WTC11 (cell line): ENCODE measurements at regions not wholly inside any gene's neighbourhood (a gene's known extent, or its start where the extent isn't known, plus 50 kb on each side); places are given as distances from the start of the nearest gene placed in this dataset.

ENCODE experiments used
- ATAC-seq: fragments of 200-7000 bp; cut with Tn5 transposase; 2 replicates; pipeline ENCODE4 v1.10.0; 2021; ENCODE audit warnings: mild to moderate bottlenecking, moderate library complexity
- CTCF ChIA-PET: fragments of 300-600 bp; sonication (Branson Sonifier 250); formaldehyde crosslinking; loops from one replicate; lab custom pipeline; 2021; ENCODE audit warnings: antibody characterized with exemption; lab: Charles Lee
- POLR2A ChIA-PET: fragments of 350-600 bp; sonication (Branson Sonifier 250); formaldehyde crosslinking; loops from one replicate; lab custom pipeline; 2021; ENCODE audit warnings: antibody characterized with exemption; lab: Charles Lee
- DNase-seq: peaks from one replicate; pipeline ENCODE4 v3.0.0; 2021; ENCODE audit warnings: low spot score
- H3K27ac Mint-ChIP-seq: 2 replicates; pipeline ENCODE4 v1.8.0; 2021; ENCODE audit warnings: mixed read lengths
- H3K27me3 Mint-ChIP-seq: 2 replicates; pipeline ENCODE4 v1.8.0; 2021; ENCODE audit warnings: low read depth, mild to moderate bottlenecking, moderate library complexity, mixed read lengths
- H3K36me3 Mint-ChIP-seq: 2 replicates; pipeline ENCODE4 v1.8.0; 2021; ENCODE audit warnings: mixed read lengths
- H3K4me1 Mint-ChIP-seq: 2 replicates; pipeline ENCODE4 v1.8.0; 2022; ENCODE audit warnings: mixed read lengths
- H3K4me3 Mint-ChIP-seq: 2 replicates; pipeline ENCODE4 v1.8.0; 2021; ENCODE audit warnings: mild to moderate bottlenecking, moderate library complexity, mixed read lengths
- H3K9me3 Mint-ChIP-seq: 2 replicates; pipeline ENCODE4 v1.8.0; 2021; ENCODE audit warnings: mixed read lengths
- ATF1 ChIP-seq: sonication (generic); formaldehyde crosslinking; IDR thresholded peaks from 2 replicates; pipeline ENCODE4 v1.8.1; 2023; ENCODE audit warnings: mild to moderate bottlenecking, moderate library complexity, missing genetic modification reagents
- CREM ChIP-seq: sonication (generic); formaldehyde crosslinking; IDR thresholded peaks from 2 replicates; pipeline ENCODE4 v1.8.1; 2022; ENCODE audit warnings: mild to moderate bottlenecking, missing genetic modification reagents, moderate library complexity
- ELF4 ChIP-seq: sonication (generic); formaldehyde crosslinking; IDR thresholded peaks from 2 replicates; pipeline ENCODE4 v1.8.1; 2022; ENCODE audit warnings: low read depth, mild to moderate bottlenecking, moderate library complexity, missing genetic modification reagents
- ETV6 ChIP-seq: sonication (generic); formaldehyde crosslinking; IDR thresholded peaks from 2 replicates; pipeline ENCODE4 v1.8.1; 2022; ENCODE audit warnings: mild to moderate bottlenecking, missing genetic modification reagents
- FOXJ3 ChIP-seq: sonication (generic); formaldehyde crosslinking; IDR thresholded peaks from 2 replicates; pipeline ENCODE4 v1.9.0; 2021; ENCODE audit warnings: missing genetic modification reagents, mild to moderate bottlenecking, borderline replicate concordance
- FOXP1 ChIP-seq: sonication (generic); formaldehyde crosslinking; IDR thresholded peaks from 2 replicates; pipeline ENCODE4 v1.8.0; 2022; ENCODE audit warnings: missing genetic modification reagents, mild to moderate bottlenecking, moderate library complexity, borderline replicate concordance
- GTF2I ChIP-seq: fragments of 250-450 bp; sonication (Bioruptor Pico); conservative IDR thresholded peaks from 2 replicates; pipeline ENCODE4 v1.4.0; 2021; ENCODE audit warnings: mild to moderate bottlenecking
- NFATC4 ChIP-seq: fragments of 250-450 bp; sonication (Bioruptor Pico); IDR thresholded peaks from 2 replicates; pipeline ENCODE4 v1.9.0; 2021; ENCODE audit warnings: mild to moderate bottlenecking
- NR1H2 ChIP-seq: sonication (generic); formaldehyde crosslinking; IDR thresholded peaks from 2 replicates; pipeline ENCODE4 v1.9.0; 2021; ENCODE audit warnings: mild to moderate bottlenecking, moderate library complexity, missing genetic modification reagents
- NR2C2 ChIP-seq: sonication (generic); formaldehyde crosslinking; IDR thresholded peaks from 2 replicates; pipeline ENCODE4 v1.8.0; 2022; ENCODE audit warnings: mild to moderate bottlenecking, missing genetic modification reagents
- PRRX2 ChIP-seq: fragments of 250-450 bp; sonication (Bioruptor Pico); IDR thresholded peaks from 2 replicates; pipeline ENCODE4 v1.8.0; 2021; ENCODE audit warnings: mild to moderate bottlenecking
- RORB ChIP-seq: fragments of 250-450 bp; sonication (Bioruptor Pico); IDR thresholded peaks from 2 replicates; pipeline ENCODE4 v1.9.0; 2021; ENCODE audit warnings: mild to moderate bottlenecking
- SMAD3 ChIP-seq: sonication (generic); formaldehyde crosslinking; IDR thresholded peaks from 2 replicates; pipeline ENCODE4 v1.8.0; 2022; ENCODE audit warnings: missing genetic modification reagents, mild to moderate bottlenecking, borderline replicate concordance
- SMAD4 ChIP-seq: sonication (generic); formaldehyde crosslinking; IDR thresholded peaks from 2 replicates; pipeline ENCODE4 v1.8.0; 2022; ENCODE audit warnings: mild to moderate bottlenecking, missing genetic modification reagents
- SP1 ChIP-seq: sonication (generic); formaldehyde crosslinking; conservative IDR thresholded peaks from 2 replicates; pipeline ENCODE4 v1.8.1; 2022; ENCODE audit warnings: missing genetic modification reagents
- TEAD4 ChIP-seq: sonication (generic); formaldehyde crosslinking; IDR thresholded peaks from 2 replicates; pipeline ENCODE4 v1.8.0; 2022; ENCODE audit warnings: mild to moderate bottlenecking, missing genetic modification reagents
- TP53 ChIP-seq: sonication (generic); formaldehyde crosslinking; IDR thresholded peaks from 2 replicates; pipeline ENCODE4 v1.8.1; 2023; ENCODE audit warnings: mild to moderate bottlenecking, missing genetic modification reagents
- ZNF232 ChIP-seq: sonication (generic); formaldehyde crosslinking; IDR thresholded peaks from 2 replicates; pipeline ENCODE4 v1.8.0; 2022; ENCODE audit warnings: mild to moderate bottlenecking, missing genetic modification reagents
- ZNF263 ChIP-seq: sonication (generic); formaldehyde crosslinking; IDR thresholded peaks from 2 replicates; pipeline ENCODE4 v1.8.1; 2022; ENCODE audit warnings: low read depth, mild to moderate bottlenecking, moderate library complexity, missing genetic modification reagents
- ZNF396 ChIP-seq: fragments of 250-450 bp; sonication (Bioruptor Pico); IDR thresholded peaks from 2 replicates; pipeline ENCODE4 v1.8.0; 2021; ENCODE audit warnings: mild to moderate bottlenecking, moderate library complexity, borderline replicate concordance
- TF ChIP-seq, protein P1 (sequence below): sonication (generic); formaldehyde crosslinking; IDR thresholded peaks from 2 replicates; pipeline ENCODE4 v1.8.0; 2022; ENCODE audit warnings: mild to moderate bottlenecking, missing genetic modification reagents
- TF ChIP-seq, protein P2 (sequence below): fragments of 250-450 bp; sonication (Bioruptor Pico); IDR thresholded peaks from 2 replicates; pipeline ENCODE4 v1.9.0; 2021; ENCODE audit warnings: mild to moderate bottlenecking
- TF ChIP-seq, protein P3 (sequence below): sonication (generic); formaldehyde crosslinking; IDR thresholded peaks from 2 replicates; pipeline ENCODE4 v1.8.1; 2023; ENCODE audit warnings: mild to moderate bottlenecking, missing genetic modification reagents
- TF ChIP-seq, protein P4 (sequence below): sonication (generic); formaldehyde crosslinking; IDR thresholded peaks from 2 replicates; pipeline ENCODE4 v1.8.1; 2022; ENCODE audit warnings: mild to moderate bottlenecking, moderate library complexity, missing genetic modification reagents
- TF ChIP-seq, protein P5 (sequence below): fragments of 250-450 bp; sonication (Bioruptor Pico); IDR thresholded peaks from 2 replicates; pipeline ENCODE4 v1.9.0; 2021; ENCODE audit warnings: mild to moderate bottlenecking
- TF ChIP-seq, protein P6 (sequence below): sonication (generic); formaldehyde crosslinking; conservative IDR thresholded peaks from 2 replicates; pipeline ENCODE4 v1.8.1; 2022; ENCODE audit warnings: mild to moderate bottlenecking, missing genetic modification reagents

DNA sequence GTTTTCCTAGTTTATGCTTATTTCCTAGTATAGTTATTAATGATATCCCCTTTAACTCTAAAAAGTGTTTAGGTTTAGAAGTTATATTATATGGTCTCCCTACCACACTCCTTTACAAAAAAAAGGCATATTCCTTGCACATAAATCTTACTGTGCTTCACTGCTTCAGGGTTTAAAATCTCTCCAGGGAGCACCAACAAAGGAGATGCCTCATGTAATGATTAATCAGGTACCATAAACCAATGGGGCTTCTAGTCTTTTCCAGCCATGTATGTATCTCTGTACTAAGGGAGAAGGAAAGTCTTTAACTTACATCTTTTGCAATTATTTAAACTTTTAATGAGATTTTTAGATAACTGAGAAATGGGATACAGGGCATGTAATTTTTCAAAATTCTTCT, 91.5 kb upstream of the RBMS3 start:
- Mint-ChIP-seq H3K27ac (no peak overlapping the region), H3K4me1 (no peaks in the 10 kb centered on the region), H3K36me3 (peaks cover 2% of the 10 kb centered on the region; the same call in 1 of the 2 replicates), H3K27me3 (no peaks in the 10 kb centered on the region), H3K9me3 (peaks cover 30% of the 10 kb centered on the region), H3K4me3 (no peak overlapping the region)
- no peak for DNase-seq
- no peak for ATAC-seq
- ChIA-PET POLR2A (no interaction called here), CTCF (no interaction called here)
- TF ChIP-seq FOXP1 (CRISPR knock-in tag) = no peak
- TF ChIP-seq TP53 (CRISPR knock-in tag) = no peak
- TF ChIP-seq, protein P1, sequence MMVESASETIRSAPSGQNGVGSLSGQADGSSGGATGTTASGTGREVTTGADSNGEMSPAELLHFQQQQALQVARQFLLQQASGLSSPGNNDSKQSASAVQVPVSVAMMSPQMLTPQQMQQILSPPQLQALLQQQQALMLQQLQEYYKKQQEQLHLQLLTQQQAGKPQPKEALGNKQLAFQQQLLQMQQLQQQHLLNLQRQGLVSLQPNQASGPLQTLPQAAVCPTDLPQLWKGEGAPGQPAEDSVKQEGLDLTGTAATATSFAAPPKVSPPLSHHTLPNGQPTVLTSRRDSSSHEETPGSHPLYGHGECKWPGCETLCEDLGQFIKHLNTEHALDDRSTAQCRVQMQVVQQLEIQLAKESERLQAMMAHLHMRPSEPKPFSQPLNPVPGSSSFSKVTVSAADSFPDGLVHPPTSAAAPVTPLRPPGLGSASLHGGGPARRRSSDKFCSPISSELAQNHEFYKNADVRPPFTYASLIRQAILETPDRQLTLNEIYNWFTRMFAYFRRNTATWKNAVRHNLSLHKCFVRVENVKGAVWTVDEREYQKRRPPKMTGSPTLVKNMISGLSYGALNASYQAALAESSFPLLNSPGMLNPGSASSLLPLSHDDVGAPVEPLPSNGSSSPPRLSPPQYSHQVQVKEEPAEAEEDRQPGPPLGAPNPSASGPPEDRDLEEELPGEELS (CRISPR knock-in tag) = no peak
- no peak for TF ChIP-seq ZNF396 (CRISPR knock-in tag)
- no peak for TF ChIP-seq SMAD4 (CRISPR knock-in tag)
- no peak for TF ChIP-seq ETV6 (CRISPR knock-in tag)
- TF ChIP-seq ZNF232 (CRISPR knock-in tag) = no peak
- TF ChIP-seq TEAD4 (CRISPR knock-in tag) = no peak
- TF ChIP-seq, protein P2, sequence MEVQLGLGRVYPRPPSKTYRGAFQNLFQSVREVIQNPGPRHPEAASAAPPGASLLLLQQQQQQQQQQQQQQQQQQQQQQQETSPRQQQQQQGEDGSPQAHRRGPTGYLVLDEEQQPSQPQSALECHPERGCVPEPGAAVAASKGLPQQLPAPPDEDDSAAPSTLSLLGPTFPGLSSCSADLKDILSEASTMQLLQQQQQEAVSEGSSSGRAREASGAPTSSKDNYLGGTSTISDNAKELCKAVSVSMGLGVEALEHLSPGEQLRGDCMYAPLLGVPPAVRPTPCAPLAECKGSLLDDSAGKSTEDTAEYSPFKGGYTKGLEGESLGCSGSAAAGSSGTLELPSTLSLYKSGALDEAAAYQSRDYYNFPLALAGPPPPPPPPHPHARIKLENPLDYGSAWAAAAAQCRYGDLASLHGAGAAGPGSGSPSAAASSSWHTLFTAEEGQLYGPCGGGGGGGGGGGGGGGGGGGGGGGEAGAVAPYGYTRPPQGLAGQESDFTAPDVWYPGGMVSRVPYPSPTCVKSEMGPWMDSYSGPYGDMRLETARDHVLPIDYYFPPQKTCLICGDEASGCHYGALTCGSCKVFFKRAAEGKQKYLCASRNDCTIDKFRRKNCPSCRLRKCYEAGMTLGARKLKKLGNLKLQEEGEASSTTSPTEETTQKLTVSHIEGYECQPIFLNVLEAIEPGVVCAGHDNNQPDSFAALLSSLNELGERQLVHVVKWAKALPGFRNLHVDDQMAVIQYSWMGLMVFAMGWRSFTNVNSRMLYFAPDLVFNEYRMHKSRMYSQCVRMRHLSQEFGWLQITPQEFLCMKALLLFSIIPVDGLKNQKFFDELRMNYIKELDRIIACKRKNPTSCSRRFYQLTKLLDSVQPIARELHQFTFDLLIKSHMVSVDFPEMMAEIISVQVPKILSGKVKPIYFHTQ (CRISPR knock-in tag) = no peak
- TF ChIP-seq, protein P3, sequence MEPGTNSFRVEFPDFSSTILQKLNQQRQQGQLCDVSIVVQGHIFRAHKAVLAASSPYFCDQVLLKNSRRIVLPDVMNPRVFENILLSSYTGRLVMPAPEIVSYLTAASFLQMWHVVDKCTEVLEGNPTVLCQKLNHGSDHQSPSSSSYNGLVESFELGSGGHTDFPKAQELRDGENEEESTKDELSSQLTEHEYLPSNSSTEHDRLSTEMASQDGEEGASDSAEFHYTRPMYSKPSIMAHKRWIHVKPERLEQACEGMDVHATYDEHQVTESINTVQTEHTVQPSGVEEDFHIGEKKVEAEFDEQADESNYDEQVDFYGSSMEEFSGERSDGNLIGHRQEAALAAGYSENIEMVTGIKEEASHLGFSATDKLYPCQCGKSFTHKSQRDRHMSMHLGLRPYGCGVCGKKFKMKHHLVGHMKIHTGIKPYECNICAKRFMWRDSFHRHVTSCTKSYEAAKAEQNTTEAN = no peak
- TF ChIP-seq, protein P4, sequence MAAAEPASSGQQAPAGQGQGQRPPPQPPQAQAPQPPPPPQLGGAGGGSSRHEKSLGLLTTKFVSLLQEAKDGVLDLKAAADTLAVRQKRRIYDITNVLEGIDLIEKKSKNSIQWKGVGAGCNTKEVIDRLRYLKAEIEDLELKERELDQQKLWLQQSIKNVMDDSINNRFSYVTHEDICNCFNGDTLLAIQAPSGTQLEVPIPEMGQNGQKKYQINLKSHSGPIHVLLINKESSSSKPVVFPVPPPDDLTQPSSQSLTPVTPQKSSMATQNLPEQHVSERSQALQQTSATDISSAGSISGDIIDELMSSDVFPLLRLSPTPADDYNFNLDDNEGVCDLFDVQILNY (CRISPR knock-in tag) = no peak
- no peak for TF ChIP-seq RORB (CRISPR knock-in tag)
- no peak for TF ChIP-seq PRRX2 (CRISPR knock-in tag)
- no peak for TF ChIP-seq ATF1

DNA sequence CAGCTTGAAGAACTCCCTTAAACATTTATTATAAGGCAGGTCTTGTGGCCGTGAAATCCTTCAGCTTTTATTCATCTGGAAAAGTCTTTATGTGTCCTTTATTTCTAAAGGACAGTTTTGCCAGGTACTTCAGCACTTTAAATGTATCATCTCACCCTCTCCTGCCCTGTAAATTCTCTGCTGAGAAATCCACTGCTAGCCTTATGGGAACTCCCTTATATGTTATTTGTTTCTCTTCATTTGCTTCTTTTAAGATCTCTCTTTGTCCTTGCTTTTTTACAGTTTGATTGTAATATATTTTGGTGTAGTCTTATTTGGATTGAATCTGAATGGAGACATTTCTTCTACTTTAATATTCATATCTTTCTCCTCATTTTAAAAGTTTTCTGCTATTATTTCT, 86.7 kb upstream of the RBMS3 start:
- Mint-ChIP-seq H3K27ac (no peak overlapping the region), H3K4me3 (no peak overlapping the region), H3K27me3 (no peaks in the 10 kb centered on the region), H3K4me1 (no peaks in the 10 kb centered on the region), H3K9me3 (peaks cover 42% of the 10 kb centered on the region), H3K36me3 (peaks cover 7% of the 10 kb centered on the region; the same call in 1 of the 2 replicates)
- DNase-seq (no peak), ATAC-seq (no peak)
- POLR2A ChIA-PET = interaction anchor here (1.0 kb wide), 1 partner anchor 137 kb away, joined by 6 read pairs; no protein-coding TSS in a partner anchor
- no peak for TF ChIP-seq GTF2I (CRISPR knock-in tag)
- no peak for TF ChIP-seq FOXP1 (CRISPR knock-in tag)
- TF ChIP-seq NR1H2 (CRISPR knock-in tag) = no peak
- TF ChIP-seq NR2C2 (CRISPR knock-in tag) = no peak
- TF ChIP-seq CREM = no peak
- CTCF ChIA-PET = no interaction called here

DNA sequence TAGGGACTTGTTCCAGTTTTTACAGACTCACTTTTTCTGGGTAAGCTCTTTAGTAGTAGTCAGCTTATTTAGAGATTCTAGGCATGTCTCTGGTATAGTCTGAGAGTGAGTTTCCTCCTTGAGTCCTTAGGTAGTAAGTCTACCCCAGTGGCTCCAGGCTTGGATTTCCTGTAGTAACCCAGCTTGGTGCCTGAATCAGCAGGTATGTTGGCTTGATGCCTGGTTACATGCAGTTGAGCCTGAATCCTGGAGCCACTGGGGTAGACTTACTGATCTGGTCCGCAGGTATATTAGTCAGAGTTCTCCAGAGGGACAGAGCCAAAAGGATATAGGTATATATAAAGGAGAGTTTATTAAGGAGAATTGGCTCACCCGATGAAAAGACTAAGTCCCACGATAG, 85.8 kb upstream of the RBMS3 start:
- no peaks in the 10 kb centered on the region for H3K27me3 Mint-ChIP-seq
- H3K27ac Mint-ChIP-seq = no peak overlapping the region
- H3K9me3 Mint-ChIP-seq = peaks cover 42% of the 10 kb centered on the region
- ChIA-PET CTCF (no interaction called here), POLR2A (no interaction called here)
- no peak overlapping the region for H3K4me3 Mint-ChIP-seq
- no peaks in the 10 kb centered on the region for H3K4me1 Mint-ChIP-seq
- no peak for ATAC-seq
- DNase-seq = no peak
- peaks cover 7% of the 10 kb centered on the region; the same call in 1 of the 2 replicates for H3K36me3 Mint-ChIP-seq
- TF ChIP-seq FOXP1 (CRISPR knock-in tag) = no peak
- no peak for TF ChIP-seq SMAD3
- no peak for TF ChIP-seq ZNF396 (CRISPR knock-in tag)
- TF ChIP-seq, protein P5, sequence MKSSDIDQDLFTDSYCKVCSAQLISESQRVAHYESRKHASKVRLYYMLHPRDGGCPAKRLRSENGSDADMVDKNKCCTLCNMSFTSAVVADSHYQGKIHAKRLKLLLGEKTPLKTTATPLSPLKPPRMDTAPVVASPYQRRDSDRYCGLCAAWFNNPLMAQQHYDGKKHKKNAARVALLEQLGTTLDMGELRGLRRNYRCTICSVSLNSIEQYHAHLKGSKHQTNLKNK (CRISPR knock-in tag) = no peak
- TF ChIP-seq NFATC4 = no peak
- no peak for TF ChIP-seq SP1 (CRISPR knock-in tag)
- TF ChIP-seq ZNF263 = no peak
- TF ChIP-seq, protein P6, sequence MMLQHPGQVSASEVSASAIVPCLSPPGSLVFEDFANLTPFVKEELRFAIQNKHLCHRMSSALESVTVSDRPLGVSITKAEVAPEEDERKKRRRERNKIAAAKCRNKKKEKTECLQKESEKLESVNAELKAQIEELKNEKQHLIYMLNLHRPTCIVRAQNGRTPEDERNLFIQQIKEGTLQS (CRISPR knock-in tag) = no peak
- no peak for TF ChIP-seq FOXJ3 (CRISPR knock-in tag)
- no peak for TF ChIP-seq ELF4 (CRISPR knock-in tag)
